Midbrain (tissue), 1 donor: ENCODE measurements at regions not wholly inside any gene's neighbourhood (a gene's known extent, or its start where the extent isn't known, plus 50 kb on each side); places are given as distances from the start of the nearest gene placed in this dataset.

Source experiments
- DNase-seq: peaks from one replicate; lab custom pipeline; 2025; lab: John Stamatoyannopoulos, UW

GRCh38 chr2:64704161-64704560 is 50.4 kb upstream of the SERTAD2 start:
- no peak for DNase-seq

- DNase-seq = no peak
Measured at GRCh38 chr2:64704996-64705395, 51.3 kb upstream of the SERTAD2 start.

- DNase-seq = no peak
Measured at GRCh38 chr2:64707276-64707675, 53.6 kb upstream of the SERTAD2 start.

- no peak for DNase-seq
Measured at GRCh38 chr2:64708829-64709228, 55.1 kb upstream of the SERTAD2 start.

GRCh38 chr2:64711252-64711800 is 57.6 kb upstream of the SERTAD2 start:
- DNase-seq = no peak

- no peak for DNase-seq
Measured at GRCh38 chr2:64713686-64714085, 60.0 kb upstream of the SERTAD2 start.

- peak; percentile 70 for DNase-seq
Measured at GRCh38 chr2:64716569-64716968, 62.9 kb upstream of the SERTAD2 start.

GRCh38 chr2:64718250-64718885 is 64.7 kb upstream of the SERTAD2 start:
- DNase-seq = no peak

GRCh38 chr2:64720535-64721319 is 67.0 kb upstream of the SERTAD2 start:
- no peak for DNase-seq

GRCh38 chr2:64721320-64721623 is 67.6 kb upstream of the SERTAD2 start:
- no peak for DNase-seq

GRCh38 chr2:64722291-64723044 is 68.8 kb upstream of the SERTAD2 start:
- DNase-seq = no peak

GRCh38 chr2:64727013-64727767 is 73.5 kb upstream of the SERTAD2 start:
- peak; percentile 17 for DNase-seq

- no peak for DNase-seq
Measured at GRCh38 chr2:64727843-64728463, 74.2 kb upstream of the SERTAD2 start.

- DNase-seq = peak; percentile 80
Measured at GRCh38 chr2:64730551-64731262, 77.0 kb upstream of the SERTAD2 start.

- no peak for DNase-seq
Measured at GRCh38 chr2:64731263-64731643, 77.5 kb upstream of the SERTAD2 start.

GRCh38 chr2:64731746-64732145 is 78.0 kb upstream of the SERTAD2 start:
- DNase-seq = no peak

- DNase-seq = no peak
Measured at GRCh38 chr2:64732146-64732545, 78.4 kb upstream of the SERTAD2 start.

- no peak for DNase-seq
Measured at GRCh38 chr2:64735504-64735903, 81.8 kb upstream of the SERTAD2 start.

GRCh38 chr2:64737547-64737946 is 83.8 kb upstream of the SERTAD2 start:
- DNase-seq = no peak

GRCh38 chr2:64738026-64738425 is 84.3 kb upstream of the SERTAD2 start:
- DNase-seq = no peak

GRCh38 chr2:64742678-64743077 is 89.0 kb upstream of the SERTAD2 start:
- DNase-seq = no peak
